Loucy (cell line): ENCODE measurements at regions not wholly inside any gene's neighbourhood (a gene's known extent, or its start where the extent isn't known, plus 50 kb on each side); places are given as distances from the start of the nearest gene placed in this dataset.

ENCODE experiments used
- H2AFZ ChIP-seq: fragments of 200-600 bp; sonication (generic); 2 replicates; pipeline ENCODE4 v1.6.0; 2016; ENCODE audit warnings: antibody characterized with exemption, mild to moderate bottlenecking, low read length, moderate library complexity
- H3F3A ChIP-seq: fragments of 200-600 bp; 2 replicates; pipeline ENCODE4 v1.6.0; 2016; ENCODE audit warnings: antibody characterized with exemption, low read depth, mild to moderate bottlenecking
- H3K27me3 ChIP-seq: fragments of 200-600 bp; sonication (generic); 2 replicates; pipeline ENCODE4 v1.6.1; 2014; ENCODE audit warnings: low read length, mild to moderate bottlenecking; ENCODE audit not compliant: insufficient read depth, poor library complexity, severe bottlenecking
- H3K36me3 ChIP-seq: fragments of 200-600 bp; sonication (generic); 2 replicates; pipeline ENCODE4 v1.6.1; 2016; ENCODE audit warnings: low read length; ENCODE audit not compliant: insufficient read depth
- H3K4me1 ChIP-seq: fragments of 200-600 bp; sonication (generic); 2 replicates; pipeline ENCODE4 v1.5.1; 2014; ENCODE audit warnings: low read length, mild to moderate bottlenecking; ENCODE audit not compliant: insufficient read depth, poor library complexity, severe bottlenecking
- H3K4me2 ChIP-seq: fragments of 200-600 bp; sonication (generic); 2 replicates; pipeline ENCODE4 v1.6.0; 2014; ENCODE audit warnings: antibody characterized with exemption, low read length, low read depth, mild to moderate bottlenecking; ENCODE audit not compliant: poor library complexity, severe bottlenecking
- H3K4me3 ChIP-seq: fragments of 200-600 bp; sonication (generic); 2 replicates; pipeline ENCODE4 v1.5.1; 2014; ENCODE audit warnings: low read length, mild to moderate bottlenecking, mixed read lengths; ENCODE audit not compliant: poor library complexity, severe bottlenecking
- H3K79me2 ChIP-seq: fragments of 200-600 bp; sonication (generic); 2 replicates; pipeline ENCODE4 v1.6.1; 2014; ENCODE audit warnings: low read length; ENCODE audit not compliant: insufficient read depth
- H3K9ac ChIP-seq: fragments of 200-600 bp; sonication (generic); 2 replicates; pipeline ENCODE4 v1.6.0; 2014; ENCODE audit warnings: mild to moderate bottlenecking, low read depth, low read length, moderate library complexity; ENCODE audit not compliant: poor library complexity, severe bottlenecking
- H3K9me2 ChIP-seq: fragments of 200-600 bp; sonication (generic); replicated peaks from 2 replicates; pipeline ENCODE4 v1.6.1; 2016; ENCODE audit warnings: low read depth, low read length, mixed read lengths
- H3K9me3 ChIP-seq: fragments of 200-600 bp; sonication (generic); 2 replicates; pipeline ENCODE4 v1.6.1; 2014; ENCODE audit warnings: mild to moderate bottlenecking, antibody characterized with exemption, low read length, low read depth; ENCODE audit not compliant: insufficient read depth
- H4K20me1 ChIP-seq: fragments of 200-600 bp; sonication (generic); 2 replicates; pipeline ENCODE4 v1.6.0; 2014; ENCODE audit warnings: antibody characterized with exemption, low read length, mild to moderate bottlenecking; ENCODE audit not compliant: insufficient read depth, poor library complexity, severe bottlenecking
- CTCF ChIP-seq: fragments of 200-600 bp; sonication (generic); conservative IDR thresholded peaks from 2 replicates; pipeline ENCODE4 v1.5.1; 2014; ENCODE audit warnings: mild to moderate bottlenecking, antibody characterized with exemption, low read length
- EZH2phosphoT487 ChIP-seq: fragments of 200-600 bp; IDR thresholded peaks from 2 replicates; pipeline ENCODE4 v1.6.1; 2018; ENCODE audit warnings: antibody characterized with exemption, mild to moderate bottlenecking, moderate library complexity, borderline replicate concordance

DNA sequence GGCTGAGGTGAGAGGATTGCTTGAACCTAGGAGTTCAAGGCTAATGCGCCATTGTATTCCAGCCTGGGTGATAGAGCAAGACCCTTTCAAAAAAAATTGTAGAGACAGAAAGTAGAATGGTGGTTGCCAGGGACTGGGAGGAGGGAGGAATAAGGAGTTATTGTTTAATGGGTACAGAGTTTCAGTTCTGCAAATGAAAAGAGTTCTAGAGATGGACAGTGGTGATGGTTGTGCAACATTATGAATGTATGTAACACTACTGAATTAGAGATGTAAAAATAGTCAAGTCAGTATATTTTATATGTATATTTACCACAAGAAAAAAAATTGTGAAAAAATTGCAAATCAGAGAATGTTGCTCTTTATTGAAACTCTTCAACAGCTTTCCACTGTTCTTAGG lies 266.5 kb upstream of the NPY start:
- H2AFZ ChIP-seq, result no peak overlapping the region
- TF ChIP-seq EZH2phosphoT487, result no peak
- TF ChIP-seq CTCF, result no peak
- H3K4me1 ChIP-seq, result no peaks in the 10 kb centered on the region
- H3K9ac ChIP-seq, result no peak overlapping the region
- H3K79me2 ChIP-seq, result no peaks in the 10 kb centered on the region
- no peak overlapping the region for H3K4me2 ChIP-seq
- H3K4me3 ChIP-seq, result no peak overlapping the region
- H3K9me2 ChIP-seq, result no peaks in the 10 kb centered on the region
- H4K20me1 ChIP-seq, result no peaks in the 10 kb centered on the region
- no peaks in the 10 kb centered on the region for H3K36me3 ChIP-seq
- no peaks in the 10 kb centered on the region for H3K27me3 ChIP-seq
- no peaks in the 10 kb centered on the region for H3F3A ChIP-seq
- no peaks in the 10 kb centered on the region for H3K9me3 ChIP-seq

- Histone ChIP-seq H3K27me3 (no peaks in the 10 kb centered on the region), H3K9me2 (no peaks in the 10 kb centered on the region), H3K4me1 (no peaks in the 10 kb centered on the region), H4K20me1 (no peaks in the 10 kb centered on the region), H3K4me2 (no peak overlapping the region), H3K4me3 (no peak overlapping the region), H3K36me3 (no peaks in the 10 kb centered on the region), H3F3A (no peaks in the 10 kb centered on the region), H3K79me2 (no peaks in the 10 kb centered on the region), H3K9me3 (no peaks in the 10 kb centered on the region), H3K9ac (no peak overlapping the region), H2AFZ (no peak overlapping the region)
- TF ChIP-seq EZH2phosphoT487, result no peak
- TF ChIP-seq CTCF, result no peak
These were observed 265.7 kb upstream of the NPY start for GRCh38 chr7:24018331-24018730.

DNA sequence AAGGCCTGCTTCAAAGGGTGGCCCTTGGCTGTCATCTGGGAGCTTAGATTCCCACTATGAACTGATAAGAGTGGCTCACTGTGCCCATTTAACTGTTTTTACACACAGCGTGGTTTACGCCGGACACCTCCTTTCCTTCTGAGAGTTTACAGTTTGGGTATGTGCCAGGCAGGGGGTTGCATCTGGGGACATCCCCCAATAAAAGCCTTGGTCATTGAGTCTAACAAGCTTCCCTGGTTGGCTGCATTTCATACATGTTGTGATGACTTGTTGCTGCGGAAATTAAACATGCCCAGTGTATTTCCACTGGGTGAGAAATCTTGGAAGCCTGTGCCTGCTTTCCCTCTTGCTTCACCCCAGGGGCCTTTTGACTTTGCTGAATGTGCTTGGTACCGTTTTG lies 264.1 kb upstream of the NPY start:
- no peaks in the 10 kb centered on the region for H4K20me1 ChIP-seq
- no peaks in the 10 kb centered on the region for H3K27me3 ChIP-seq
- H3K9me2 ChIP-seq, result no peaks in the 10 kb centered on the region
- H3F3A ChIP-seq, result no peaks in the 10 kb centered on the region
- H3K4me3 ChIP-seq, result no peak overlapping the region
- H3K4me2 ChIP-seq, result no peak overlapping the region
- no peaks in the 10 kb centered on the region for H3K79me2 ChIP-seq
- no peaks in the 10 kb centered on the region for H3K9me3 ChIP-seq
- TF ChIP-seq CTCF (no peak), EZH2phosphoT487 (no peak)
- no peak overlapping the region for H3K9ac ChIP-seq
- H3K36me3 ChIP-seq, result no peaks in the 10 kb centered on the region
- H3K4me1 ChIP-seq, result no peaks in the 10 kb centered on the region
- no peak overlapping the region for H2AFZ ChIP-seq
